Right ventricle myocardium superior (tissue), 1 donor: ENCODE measurements at regions not wholly inside any gene's neighbourhood (a gene's known extent, or its start where the extent isn't known, plus 50 kb on each side); places are given as distances from the start of the nearest gene placed in this dataset.
"Not testable (repeated sequence)": the region's sequence is repeated elsewhere in the genome, so short reads cannot be mapped to it uniquely, and the experiment has no call there.

Source experiments
- ATAC-seq: fragments of 200-7000 bp; cut with Tn5 transposase; one replicate; pipeline ENCODE4 v1.9.1; 2020; ENCODE audit warnings: mild to moderate bottlenecking; ENCODE audit not compliant: poor library complexity
- DNase-seq: peaks from one replicate; pipeline ENCODE4 v3.0.0-alpha.2; 2020
- intact Hi-C: fragments of 100-400 bp; cut with DNase I; formaldehyde crosslinking; loops from one replicate; pipeline ENCODE4 v1.11.2; 2022
- donor health status: DM: no; HTN: yes; CAD: no; lungs with severe emphysema.

- ATAC-seq (no peak), DNase-seq (no peak)
- intact Hi-C loops: no loop called here
Measured at GRCh38 chr5:174919351-174919750, 195.0 kb downstream of the MSX2 start.

GRCh38 chr5:174918655-174919054, 194.3 kb downstream of the MSX2 start:
- ATAC-seq: no peak
- DNase-seq: no peak
- intact Hi-C loops: no loop called here

GRCh38 chr5:174917976-174918554, 193.7 kb downstream of the MSX2 start:
- no peak for DNase-seq
- intact Hi-C loops: no loop called here
- no peak for ATAC-seq

- ATAC-seq, intact Hi-C loops, DNase-seq: not testable (repeated sequence)
Measured at GRCh38 chr5:174917435-174917834, 193.1 kb downstream of the MSX2 start.

GRCh38 chr5:174916924-174917323, 192.5 kb downstream of the MSX2 start:
- ATAC-seq, DNase-seq, intact Hi-C loops: not testable (repeated sequence)

- intact Hi-C loops: no loop called here
- no peak for DNase-seq
- ATAC-seq: no peak
Measured at GRCh38 chr5:174916227-174916626, 191.8 kb downstream of the MSX2 start.

- DNase-seq: no peak
- intact Hi-C loops: no loop called here
Measured at GRCh38 chr5:174911118-174911517, 186.7 kb downstream of the MSX2 start.

GRCh38 chr5:174910245-174910737, 185.9 kb downstream of the MSX2 start:
- ATAC-seq (peak; percentile 96), DNase-seq (peak; percentile 74)
- intact Hi-C loops: no loop called here

More at GRCh38 chr5:174911118-174911517, 186.7 kb downstream of the MSX2 start:
- no peak for ATAC-seq

GRCh38 chr5:174903172-174903732, 178.9 kb downstream of the MSX2 start:
- DNase-seq (no peak), ATAC-seq (no peak)
- intact Hi-C loops: no loop called here

- intact Hi-C loops: no loop called here
- ATAC-seq: no peak
- DNase-seq: no peak
Measured at GRCh38 chr5:174901336-174901735, 177.0 kb downstream of the MSX2 start.

- ATAC-seq: no peak
- DNase-seq: no peak
- intact Hi-C loops: no loop called here
Measured at GRCh38 chr5:174900240-174900865, 176.0 kb downstream of the MSX2 start.

GRCh38 chr5:174897281-174897950, 173.0 kb downstream of the MSX2 start:
- ATAC-seq (no peak), DNase-seq (no peak)
- intact Hi-C loops: no loop called here

- intact Hi-C loops: no loop called here
- ATAC-seq: no peak
- no peak for DNase-seq
Measured at GRCh38 chr5:174895360-174895759, 171.0 kb downstream of the MSX2 start.

- intact Hi-C loops: no loop called here
- DNase-seq (no peak), ATAC-seq (no peak)
Measured at GRCh38 chr5:174892742-174893141, 168.4 kb downstream of the MSX2 start.

- ATAC-seq, DNase-seq, intact Hi-C loops: not testable (repeated sequence)
Measured at GRCh38 chr5:174880412-174881200, 156.2 kb downstream of the MSX2 start.

- ATAC-seq (no peak), DNase-seq (no peak)
- intact Hi-C loops: no loop called here
Measured at GRCh38 chr5:174877987-174878386, 153.6 kb downstream of the MSX2 start.

- intact Hi-C loops: no loop called here
- ATAC-seq (no peak), DNase-seq (no peak)
Measured at GRCh38 chr5:174872271-174872670, 147.9 kb downstream of the MSX2 start.

- DNase-seq (no peak), ATAC-seq (no peak)
- intact Hi-C loops: no loop called here
Measured at GRCh38 chr5:174852143-174852542, 127.8 kb downstream of the MSX2 start.
